PC-3 (cell line): ENCODE measurements at regions not wholly inside any gene's neighbourhood (a gene's known extent, or its start where the extent isn't known, plus 50 kb on each side); places are given as distances from the start of the nearest gene placed in this dataset.
"Not testable (repeated sequence)": the region's sequence is repeated elsewhere in the genome, so short reads cannot be mapped to it uniquely, and the experiment has no call there.

Experiments used
- EZH2 ChIP-seq: fragments of 300-600 bp; sonication (generic); IDR thresholded peaks from one replicate; pipeline ENCODE4 v1.6.1; 2017; ENCODE audit warnings: antibody characterized with exemption, mild to moderate bottlenecking, low read length; ENCODE audit not compliant: unreplicated experiment
- EZH2phosphoT487 ChIP-seq: fragments of 300-600 bp; sonication (generic); IDR thresholded peaks from 2 replicates; pipeline ENCODE4 v1.6.1; 2018; ENCODE audit warnings: mild to moderate bottlenecking, antibody characterized with exemption, low read length, borderline replicate concordance
- TF ChIP-seq, protein P1 (sequence below): fragments of 300-600 bp; sonication (generic); conservative IDR thresholded peaks from 2 replicates; pipeline ENCODE4 v1.5.1; 2017; ENCODE audit warnings: antibody characterized with exemption, low read depth, mild to moderate bottlenecking, low read length

- not testable (repeated sequence) for TF ChIP-seq EZH2phosphoT487, EZH2
- TF ChIP-seq, protein P1, sequence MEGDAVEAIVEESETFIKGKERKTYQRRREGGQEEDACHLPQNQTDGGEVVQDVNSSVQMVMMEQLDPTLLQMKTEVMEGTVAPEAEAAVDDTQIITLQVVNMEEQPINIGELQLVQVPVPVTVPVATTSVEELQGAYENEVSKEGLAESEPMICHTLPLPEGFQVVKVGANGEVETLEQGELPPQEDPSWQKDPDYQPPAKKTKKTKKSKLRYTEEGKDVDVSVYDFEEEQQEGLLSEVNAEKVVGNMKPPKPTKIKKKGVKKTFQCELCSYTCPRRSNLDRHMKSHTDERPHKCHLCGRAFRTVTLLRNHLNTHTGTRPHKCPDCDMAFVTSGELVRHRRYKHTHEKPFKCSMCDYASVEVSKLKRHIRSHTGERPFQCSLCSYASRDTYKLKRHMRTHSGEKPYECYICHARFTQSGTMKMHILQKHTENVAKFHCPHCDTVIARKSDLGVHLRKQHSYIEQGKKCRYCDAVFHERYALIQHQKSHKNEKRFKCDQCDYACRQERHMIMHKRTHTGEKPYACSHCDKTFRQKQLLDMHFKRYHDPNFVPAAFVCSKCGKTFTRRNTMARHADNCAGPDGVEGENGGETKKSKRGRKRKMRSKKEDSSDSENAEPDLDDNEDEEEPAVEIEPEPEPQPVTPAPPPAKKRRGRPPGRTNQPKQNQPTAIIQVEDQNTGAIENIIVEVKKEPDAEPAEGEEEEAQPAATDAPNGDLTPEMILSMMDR: not testable (repeated sequence)
These were observed 684.4 kb upstream of the GOLIM4 start for GRCh38 chr3:168779970-168780645.
